AG09309 (cell line): ENCODE measurements at regions not wholly inside any gene's neighbourhood (a gene's known extent, or its start where the extent isn't known, plus 50 kb on each side); places are given as distances from the start of the nearest gene placed in this dataset.

Source experiments
- DNase-seq: peaks from one replicate; pipeline ENCODE4 v3.0.0-alpha.2; 2010; ENCODE audit warnings: low read depth
- H3K4me3 ChIP-seq: 2 replicates; pipeline ENCODE4 v1.5.1; 2011; ENCODE audit warnings: mild to moderate bottlenecking, low read depth, low read length, moderate library complexity; ENCODE audit not compliant: control insufficient read depth
- TF ChIP-seq, protein P1 (sequence below): IDR thresholded peaks from 2 replicates; pipeline ENCODE4 v1.5.1; 2011; ENCODE audit warnings: mild to moderate bottlenecking, low read depth, low read length, inconsistent platforms; ENCODE audit not compliant: insufficient read depth, control insufficient read depth; ENCODE audit errors: missing control alignments

- TF ChIP-seq, protein P1, sequence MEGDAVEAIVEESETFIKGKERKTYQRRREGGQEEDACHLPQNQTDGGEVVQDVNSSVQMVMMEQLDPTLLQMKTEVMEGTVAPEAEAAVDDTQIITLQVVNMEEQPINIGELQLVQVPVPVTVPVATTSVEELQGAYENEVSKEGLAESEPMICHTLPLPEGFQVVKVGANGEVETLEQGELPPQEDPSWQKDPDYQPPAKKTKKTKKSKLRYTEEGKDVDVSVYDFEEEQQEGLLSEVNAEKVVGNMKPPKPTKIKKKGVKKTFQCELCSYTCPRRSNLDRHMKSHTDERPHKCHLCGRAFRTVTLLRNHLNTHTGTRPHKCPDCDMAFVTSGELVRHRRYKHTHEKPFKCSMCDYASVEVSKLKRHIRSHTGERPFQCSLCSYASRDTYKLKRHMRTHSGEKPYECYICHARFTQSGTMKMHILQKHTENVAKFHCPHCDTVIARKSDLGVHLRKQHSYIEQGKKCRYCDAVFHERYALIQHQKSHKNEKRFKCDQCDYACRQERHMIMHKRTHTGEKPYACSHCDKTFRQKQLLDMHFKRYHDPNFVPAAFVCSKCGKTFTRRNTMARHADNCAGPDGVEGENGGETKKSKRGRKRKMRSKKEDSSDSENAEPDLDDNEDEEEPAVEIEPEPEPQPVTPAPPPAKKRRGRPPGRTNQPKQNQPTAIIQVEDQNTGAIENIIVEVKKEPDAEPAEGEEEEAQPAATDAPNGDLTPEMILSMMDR, result no peak
- H3K4me3 ChIP-seq, result no peak overlapping the region
- no peak for DNase-seq
Measured at GRCh38 chr2:176766005-176766404, 446.6 kb upstream of the HNRNPA3 start.

- TF ChIP-seq, protein P1, result no peak
- no peak overlapping the region for H3K4me3 ChIP-seq
- DNase-seq, result no peak
Measured at GRCh38 chr2:176768185-176768584, 444.4 kb upstream of the HNRNPA3 start.

DNA sequence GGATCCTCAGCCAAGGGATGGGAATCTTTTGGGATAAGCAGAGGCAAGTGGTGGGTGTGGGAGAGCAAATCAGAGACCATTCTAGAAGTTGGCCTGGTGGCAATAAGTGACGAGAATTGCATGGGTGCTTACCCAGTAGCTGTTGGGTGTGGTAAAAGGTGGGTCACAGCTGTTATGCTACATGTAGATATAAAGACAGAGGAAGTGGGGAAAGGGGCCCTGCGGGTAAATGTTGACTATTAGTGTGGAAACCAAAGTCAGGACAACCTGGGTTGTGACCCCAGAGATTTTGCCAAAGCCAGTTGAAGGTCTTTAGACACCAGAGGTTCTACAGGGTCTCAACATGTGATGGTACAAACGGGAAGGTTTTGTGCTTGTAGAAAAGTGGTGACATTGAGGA, 443.6 kb upstream of the HNRNPA3 start:
- no peak overlapping the region for H3K4me3 ChIP-seq
- DNase-seq, result no peak
- TF ChIP-seq, protein P1, result no peak

- TF ChIP-seq, protein P1, result no peak
- no peak for DNase-seq
- H3K4me3 ChIP-seq, result no peak overlapping the region
Measured at GRCh38 chr2:176769499-176770370, 442.9 kb upstream of the HNRNPA3 start.

- no peak overlapping the region for H3K4me3 ChIP-seq
- TF ChIP-seq, protein P1, result no peak
- DNase-seq, result no peak
Measured at GRCh38 chr2:176772816-176773215, 439.8 kb upstream of the HNRNPA3 start.

DNA sequence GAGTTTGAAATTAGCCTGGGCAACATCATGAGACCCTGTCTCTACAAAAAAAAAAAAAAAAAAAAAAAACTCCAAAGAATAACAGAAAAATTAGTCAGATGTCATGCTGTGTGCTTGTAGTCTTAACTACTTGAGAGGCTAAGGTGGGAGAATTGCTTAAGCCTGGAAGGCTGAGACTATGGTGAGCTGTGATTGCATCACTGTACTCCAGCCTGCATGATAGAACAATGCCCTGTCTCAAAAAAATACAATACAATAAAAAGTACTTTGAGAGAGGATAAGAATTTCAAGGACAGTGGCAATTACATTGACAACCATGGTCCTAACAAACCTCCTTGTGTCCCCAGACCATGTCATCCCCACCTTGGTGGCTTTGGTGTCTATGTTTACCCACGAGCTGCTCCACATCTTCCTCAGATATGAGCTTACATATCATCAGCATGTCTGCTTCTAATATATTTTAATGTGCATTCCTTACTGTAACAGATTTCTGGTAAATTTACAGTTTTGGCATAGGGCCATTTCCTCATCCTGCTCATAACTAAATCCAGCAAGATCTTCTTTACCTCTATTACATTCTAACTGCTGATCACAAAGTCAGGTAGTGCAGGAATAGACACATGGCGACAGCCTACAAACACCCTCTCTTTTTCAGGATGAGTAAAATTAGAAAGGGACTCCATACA, 437.7 kb upstream of the HNRNPA3 start:
- TF ChIP-seq, protein P1, result no peak
- H3K4me3 ChIP-seq, result no peak overlapping the region
- no peak for DNase-seq
